RWPE1 (cell line): ENCODE measurements at regions not wholly inside any gene's neighbourhood (a gene's known extent, or its start where the extent isn't known, plus 50 kb on each side); places are given as distances from the start of the nearest gene placed in this dataset.

Source experiments
- CTCF ChIA-PET: fragments of 350-600 bp; sonication (Branson Sonifier 250); formaldehyde crosslinking; extraction: SDS; loops from one replicate; lab custom pipeline; 2021; lab: Yijun Ruan, JAX
- POLR2A ChIA-PET: fragments of 400-600 bp; formaldehyde crosslinking; extraction: SDS; loops from one replicate; lab custom pipeline; 2020; ENCODE audit warnings: antibody characterized with exemption; ENCODE audit not compliant: low non-redundant PET; lab: Yijun Ruan, JAX
- DNase-seq: peaks from one replicate; pipeline ENCODE4 v3.0.0; 2012; ENCODE audit warnings: low spot score
- H3K27ac ChIP-seq: fragments of 450-650 bp; 2 replicates; pipeline ENCODE4 v1.5.1; 2017
- CTCF ChIP-seq: fragments of 450-650 bp; conservative IDR thresholded peaks from 2 replicates; pipeline ENCODE4 v1.5.1; 2017; ENCODE audit warnings: low read depth, mild to moderate bottlenecking

DNA sequence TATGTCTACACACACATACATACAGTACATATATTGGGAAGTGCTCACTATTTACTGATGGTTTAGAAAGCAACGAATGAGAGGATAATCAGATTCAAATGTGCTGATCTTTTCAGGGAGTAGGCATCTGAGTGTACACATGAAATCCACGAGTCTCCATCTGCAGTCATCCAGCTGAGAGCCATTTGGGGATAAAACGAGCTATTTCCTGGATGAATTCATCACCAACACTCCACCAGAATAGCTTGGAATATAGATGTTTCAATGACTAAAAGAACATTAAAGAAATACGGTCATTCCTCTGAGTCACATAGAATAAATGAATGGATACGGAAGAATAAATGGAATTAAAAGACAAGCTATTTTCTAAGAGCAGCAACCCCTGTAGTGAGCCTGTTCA is 721.6 kb upstream of the ARGLU1 start:
- POLR2A ChIA-PET = no interaction called here
- TF ChIP-seq CTCF = no peak
- CTCF ChIA-PET = no interaction called here

DNA sequence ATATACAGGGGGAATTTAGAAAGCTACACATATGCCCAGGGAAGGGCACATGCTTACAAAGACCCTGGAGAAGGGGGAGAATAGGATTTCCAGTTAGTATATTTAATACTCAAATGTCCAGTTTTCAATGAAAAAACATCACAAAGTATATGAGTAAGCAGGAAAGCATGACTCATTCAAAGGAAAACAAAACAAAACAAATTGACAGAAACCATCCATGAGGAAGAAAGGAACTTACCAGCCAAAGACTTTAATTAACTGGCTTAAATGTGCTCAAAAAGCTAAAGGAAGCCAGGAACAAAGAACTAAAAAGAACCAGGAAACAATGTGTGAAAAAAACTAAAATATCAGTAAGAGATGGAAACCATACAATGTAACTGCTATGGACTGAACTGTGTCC is 716.2 kb upstream of the ARGLU1 start:
- CTCF ChIA-PET = no interaction called here
- POLR2A ChIA-PET = no interaction called here
- no peak for TF ChIP-seq CTCF
- no peak overlapping the region for H3K27ac ChIP-seq
- DNase-seq = no peak

More for the DNA sequence above, 721.6 kb upstream of the ARGLU1 start:
- H3K27ac ChIP-seq = no peak overlapping the region
- DNase-seq = no peak

- no peak overlapping the region for H3K27ac ChIP-seq
- DNase-seq = no peak
- TF ChIP-seq CTCF = no peak
- ChIA-PET POLR2A (no interaction called here), CTCF (no interaction called here)
Observed at GRCh38 chr13:107277911-107278310, 710.0 kb upstream of the ARGLU1 start.

- no peak for DNase-seq
- CTCF ChIA-PET = interaction anchor here (0.7 kb wide), 1 partner anchor 179 kb away, joined by 3 read pairs; no protein-coding TSS in a partner anchor
- no peak overlapping the region for H3K27ac ChIP-seq
- POLR2A ChIA-PET = no interaction called here
- TF ChIP-seq CTCF = no peak
Observed at GRCh38 chr13:107276936-107277335, 709.0 kb upstream of the ARGLU1 start.

DNA sequence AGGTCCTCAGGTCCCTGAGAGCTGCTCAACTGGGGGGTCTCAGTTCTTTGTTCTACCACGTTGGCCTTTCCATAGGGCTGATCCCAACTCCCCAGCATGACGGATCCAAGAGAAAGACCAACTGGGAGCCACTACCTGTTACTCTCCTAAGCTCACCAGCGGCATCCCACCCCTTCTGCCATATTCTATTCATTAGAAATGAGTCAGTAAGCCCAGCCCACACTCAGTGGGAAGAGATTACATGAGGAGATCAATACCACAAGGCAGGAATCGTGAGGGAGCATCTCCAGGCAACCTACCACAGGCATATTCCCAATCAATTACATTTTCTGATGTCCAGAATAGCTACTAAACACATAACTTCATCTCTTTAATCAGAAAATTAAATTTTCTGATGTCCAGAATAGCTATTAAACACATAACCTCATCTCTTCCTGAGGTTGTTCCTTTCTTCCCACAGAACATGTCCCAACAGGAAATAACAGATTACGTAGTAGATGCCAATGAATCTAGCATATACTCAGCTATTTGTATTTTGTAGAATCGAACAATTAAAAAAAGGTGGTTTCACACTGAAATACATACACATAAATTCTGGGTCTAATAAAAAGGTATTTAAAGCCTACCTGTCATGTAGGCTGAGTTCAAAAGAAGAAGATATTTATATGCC is 708.1 kb upstream of the ARGLU1 start:
- H3K27ac ChIP-seq = no peak overlapping the region

GRCh38 chr13:107275312-107275711 is 707.4 kb upstream of the ARGLU1 start:
- CTCF ChIA-PET = no interaction called here
- DNase-seq = no peak

More for the DNA sequence above, 708.1 kb upstream of the ARGLU1 start:
- POLR2A ChIA-PET = no interaction called here
- CTCF ChIA-PET = interaction anchor here (0.7 kb wide), 1 partner anchor 178 kb away, joined by 3 read pairs; no protein-coding TSS in a partner anchor
- no peak for TF ChIP-seq CTCF
- peak; percentile 59 for DNase-seq

More at GRCh38 chr13:107275312-107275711, 707.4 kb upstream of the ARGLU1 start:
- no peak overlapping the region for H3K27ac ChIP-seq
- TF ChIP-seq CTCF = no peak
- POLR2A ChIA-PET = no interaction called here
